Prostate gland (tissue), 2 donors: ENCODE measurements at regions not wholly inside any gene's neighbourhood (a gene's known extent, or its start where the extent isn't known, plus 50 kb on each side); places are given as distances from the start of the nearest gene placed in this dataset.

Source experiments
- POLR2A ChIP-seq: fragments of 450-650 bp; IDR thresholded peaks from one replicate; pipeline ENCODE4 v1.6.1; 2016; ENCODE audit warnings: antibody characterized with exemption, mild to moderate bottlenecking
- POLR2AphosphoS5 ChIP-seq: sonication (generic); formaldehyde crosslinking; IDR thresholded peaks from one replicate; pipeline ENCODE4 v1.6.1; 2017; ENCODE audit warnings: antibody characterized with exemption
- TF ChIP-seq, protein P1 (sequence below), 4 experiments: fragments of 200-600 bp in 2 of 4; fragments of 450-650 bp in 2 of 4; sonication (generic) in 2 of 4; IDR thresholded peaks; 1 replicate in 3 of 4; 2 replicates in 1 of 4; pipeline ENCODE4 v1.5.1; 2016 to 2019; ENCODE audit warnings: antibody characterized with exemption in 4 of 4, mild to moderate bottlenecking in 2 of 4, moderate library complexity in 2 of 4

DNA sequence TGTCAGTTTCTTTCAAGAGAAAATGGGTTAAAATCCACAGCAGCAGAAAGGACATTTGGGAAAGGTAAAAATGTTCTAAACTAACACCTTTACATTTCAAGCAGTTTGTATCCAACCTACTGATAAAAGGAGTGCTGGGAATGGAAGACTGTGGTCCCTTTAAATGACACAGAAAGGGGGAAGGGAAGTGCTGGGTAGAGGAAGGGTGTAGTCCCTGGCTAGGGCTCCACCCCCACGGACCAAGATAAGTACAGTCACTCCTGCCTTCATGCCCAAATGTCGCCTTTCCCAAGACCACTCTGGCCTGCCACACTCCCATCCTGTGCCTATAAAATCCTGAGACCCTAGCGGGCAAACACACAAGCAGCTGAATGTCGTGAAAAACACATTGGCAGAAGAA, 350.9 kb upstream of the POU1F1 start:
- TF ChIP-seq, protein P1, sequence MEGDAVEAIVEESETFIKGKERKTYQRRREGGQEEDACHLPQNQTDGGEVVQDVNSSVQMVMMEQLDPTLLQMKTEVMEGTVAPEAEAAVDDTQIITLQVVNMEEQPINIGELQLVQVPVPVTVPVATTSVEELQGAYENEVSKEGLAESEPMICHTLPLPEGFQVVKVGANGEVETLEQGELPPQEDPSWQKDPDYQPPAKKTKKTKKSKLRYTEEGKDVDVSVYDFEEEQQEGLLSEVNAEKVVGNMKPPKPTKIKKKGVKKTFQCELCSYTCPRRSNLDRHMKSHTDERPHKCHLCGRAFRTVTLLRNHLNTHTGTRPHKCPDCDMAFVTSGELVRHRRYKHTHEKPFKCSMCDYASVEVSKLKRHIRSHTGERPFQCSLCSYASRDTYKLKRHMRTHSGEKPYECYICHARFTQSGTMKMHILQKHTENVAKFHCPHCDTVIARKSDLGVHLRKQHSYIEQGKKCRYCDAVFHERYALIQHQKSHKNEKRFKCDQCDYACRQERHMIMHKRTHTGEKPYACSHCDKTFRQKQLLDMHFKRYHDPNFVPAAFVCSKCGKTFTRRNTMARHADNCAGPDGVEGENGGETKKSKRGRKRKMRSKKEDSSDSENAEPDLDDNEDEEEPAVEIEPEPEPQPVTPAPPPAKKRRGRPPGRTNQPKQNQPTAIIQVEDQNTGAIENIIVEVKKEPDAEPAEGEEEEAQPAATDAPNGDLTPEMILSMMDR (IDR thresholded peaks at IDR 0.05), result no peak
- no peak for TF ChIP-seq POLR2AphosphoS5
- no peak for TF ChIP-seq POLR2A
